ENCODE measurements at regions not wholly inside any gene's neighbourhood (a gene's known extent, or its start where the extent isn't known, plus 50 kb on each side); places are given as distances from the start of the nearest gene placed in this dataset.

DNA sequence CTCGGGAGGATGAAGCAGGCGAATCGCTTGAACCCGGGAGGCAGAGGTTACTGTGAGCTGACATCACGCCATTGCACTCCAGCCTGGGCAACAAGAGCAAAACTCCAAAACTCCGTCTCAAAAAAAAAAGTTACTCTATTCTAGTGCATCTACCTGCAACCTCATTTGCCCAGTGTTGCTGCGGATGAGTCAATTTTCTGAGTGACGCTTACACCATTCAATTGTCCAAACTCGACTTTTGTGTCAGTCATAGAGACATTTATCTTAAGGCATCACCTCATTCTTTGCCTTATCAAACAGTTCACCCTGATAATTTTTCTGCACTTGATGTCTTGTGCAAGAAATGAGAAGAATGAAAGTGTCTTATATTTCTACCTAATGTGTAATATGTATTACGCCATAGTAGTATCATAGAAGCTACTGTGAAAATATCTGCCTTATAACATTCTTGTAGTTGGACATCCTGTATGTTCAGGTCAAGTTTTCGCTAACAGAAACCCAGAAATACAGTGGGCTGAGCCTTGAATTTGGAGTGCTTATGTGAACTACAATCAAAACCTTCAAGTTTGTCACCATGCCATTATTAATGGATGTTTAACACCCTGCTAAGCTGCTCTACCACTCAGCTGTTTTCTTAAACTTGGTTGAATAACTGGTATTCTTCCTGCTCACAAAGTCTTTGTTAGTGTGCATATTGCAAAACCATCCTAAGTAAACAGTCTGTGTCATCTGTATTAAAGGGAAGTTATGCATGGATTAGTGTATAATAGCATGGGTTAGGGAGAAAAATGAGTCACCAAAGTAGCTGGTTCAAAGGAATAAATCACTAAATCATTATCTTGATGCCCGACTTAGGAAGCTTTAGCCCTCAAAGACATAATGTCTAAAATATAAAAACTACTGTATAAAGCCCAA, 531.0 kb upstream of the NR2F2 start:
- DNase-seq (ENCODE audit: low read depth, low spot score): no peak

- no peak for DNase-seq (ENCODE audit: low read depth, low spot score)
These were observed 526.0 kb upstream of the NR2F2 start for GRCh38 chr15:95804484-95804883.

DNA sequence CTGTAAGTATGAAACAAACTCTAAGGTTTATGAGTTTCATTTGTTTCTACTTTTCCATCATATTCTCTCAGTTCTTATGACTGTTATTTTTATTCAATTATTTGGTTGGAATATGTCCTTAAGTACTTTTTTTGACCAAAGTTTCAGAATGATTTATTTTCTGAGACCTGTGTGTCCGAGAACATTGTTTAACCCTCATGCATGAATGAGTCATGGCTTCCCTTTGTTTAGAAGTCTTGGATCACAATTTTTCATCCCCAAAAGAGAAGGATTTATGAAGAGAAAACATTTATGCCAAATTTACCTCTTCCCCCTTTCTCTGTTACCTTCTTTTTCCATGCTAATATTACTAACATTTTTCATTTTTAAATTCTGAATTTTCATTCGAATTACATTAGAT, 518.0 kb upstream of the NR2F2 start:
- DNase-seq (ENCODE audit: low read depth, low spot score): no peak

DNA sequence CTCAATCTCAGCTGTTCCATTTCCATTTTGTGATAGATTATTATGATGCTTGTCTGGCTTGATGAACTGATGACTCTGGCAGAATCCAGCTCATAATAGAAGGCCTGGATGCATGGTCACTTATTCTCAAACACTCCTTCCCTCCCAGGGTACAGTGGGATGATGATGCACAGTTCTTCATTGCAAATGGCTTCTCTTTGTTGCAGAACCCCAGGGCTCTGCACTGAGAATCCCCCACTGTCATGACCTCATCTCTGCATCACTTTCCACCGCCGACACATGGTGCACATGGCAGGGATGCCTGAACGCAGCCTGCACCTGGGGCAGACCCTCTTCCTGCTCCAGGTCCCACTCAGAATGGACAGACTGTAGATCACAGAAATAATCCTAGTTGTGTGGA, 515.6 kb upstream of the NR2F2 start:
- no peak for DNase-seq (ENCODE audit: low read depth, low spot score)

- DNase-seq (ENCODE audit: low read depth, low spot score): no peak
These were observed 513.9 kb upstream of the NR2F2 start for GRCh38 chr15:95816591-95816990.

DNA sequence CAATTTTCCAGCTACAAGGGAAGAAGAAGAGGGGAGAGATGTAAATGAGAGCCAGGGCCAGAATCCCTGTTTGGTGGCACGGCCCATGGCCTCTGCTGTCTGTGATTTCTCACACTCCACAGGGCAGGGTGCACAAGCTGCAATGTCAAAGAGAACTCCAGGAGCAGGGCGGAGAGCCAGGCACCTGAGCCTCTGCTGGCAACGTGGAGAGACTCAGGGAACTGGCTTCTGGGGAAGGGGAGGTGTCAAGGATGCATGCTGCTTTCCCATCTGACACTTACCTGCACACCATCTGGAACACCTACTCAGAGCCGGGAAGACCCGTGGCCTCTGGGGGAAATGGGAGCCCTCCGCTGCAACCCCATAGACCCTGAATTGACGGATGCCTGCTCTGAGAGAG, 507.5 kb upstream of the NR2F2 start:
- no peak for DNase-seq (ENCODE audit: low read depth, low spot score)

- DNase-seq (ENCODE audit: low read depth, low spot score): no peak
These were observed 505.3 kb upstream of the NR2F2 start for GRCh38 chr15:95825208-95825607.

DNA sequence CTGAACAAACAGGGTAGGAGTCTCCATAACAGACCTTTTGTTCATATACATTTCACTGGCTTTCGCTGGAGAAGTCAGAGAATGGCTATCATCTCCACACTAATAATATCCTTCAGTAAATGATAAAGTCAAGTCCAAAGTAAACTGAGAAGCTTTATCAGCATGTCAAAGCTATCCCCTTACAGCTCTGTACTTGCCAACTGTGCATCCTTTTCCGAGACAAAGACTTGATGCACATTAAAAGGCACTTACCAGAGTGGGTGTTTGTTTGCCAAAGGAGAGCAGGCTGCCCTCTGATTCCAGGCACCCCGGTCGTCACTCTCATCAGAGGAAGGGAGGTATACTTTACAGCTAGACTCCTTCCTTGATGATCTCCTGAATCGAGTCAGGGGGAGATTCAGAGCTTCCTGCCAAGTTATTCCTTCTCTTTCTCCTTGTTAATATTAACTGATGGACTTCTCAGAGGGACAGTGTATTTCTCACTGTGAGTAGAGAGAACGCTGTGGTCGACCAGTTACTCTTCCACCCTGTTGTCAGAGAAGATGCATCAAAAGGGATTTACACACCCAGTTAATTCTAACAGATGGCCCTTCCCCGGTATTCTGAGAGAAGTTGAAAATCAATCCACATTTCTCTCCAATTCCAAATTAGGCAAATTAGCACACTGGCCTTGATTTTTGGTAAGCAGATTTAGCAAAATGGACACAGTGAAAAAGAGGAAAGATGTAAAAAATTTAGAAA, 504.7 kb upstream of the NR2F2 start:
- no peak for DNase-seq (ENCODE audit: low read depth, low spot score)

- DNase-seq (ENCODE audit: low read depth, low spot score): no peak
These were observed 503.9 kb upstream of the NR2F2 start for GRCh38 chr15:95826412-95827195.

GRCh38 chr15:95829062-95829461, 501.4 kb upstream of the NR2F2 start:
- DNase-seq (ENCODE audit: low read depth, low spot score): no peak

GRCh38 chr15:95830281-95830680, 500.2 kb upstream of the NR2F2 start:
- DNase-seq (ENCODE audit: low read depth, low spot score): no peak

DNA sequence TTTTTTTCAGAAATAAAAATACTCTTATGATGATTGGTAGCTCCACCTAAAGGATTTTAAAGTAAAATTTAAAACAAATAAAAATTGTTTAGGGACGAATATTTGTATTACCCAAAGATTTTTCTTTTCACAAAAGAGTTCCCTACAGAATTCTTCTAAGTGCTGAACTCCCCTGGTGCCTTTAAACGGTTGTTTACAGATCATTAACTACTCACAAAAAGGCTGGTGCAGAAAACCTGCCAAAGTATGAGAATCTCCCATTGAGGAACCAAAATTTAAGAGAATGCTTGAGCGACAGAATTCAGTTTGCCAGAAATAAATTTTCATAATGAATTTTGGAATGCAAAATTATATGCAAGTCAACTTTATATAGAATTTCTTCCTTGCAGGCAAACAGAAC, 497.8 kb upstream of the NR2F2 start:
- DNase-seq (ENCODE audit: low read depth, low spot score): no peak

DNA sequence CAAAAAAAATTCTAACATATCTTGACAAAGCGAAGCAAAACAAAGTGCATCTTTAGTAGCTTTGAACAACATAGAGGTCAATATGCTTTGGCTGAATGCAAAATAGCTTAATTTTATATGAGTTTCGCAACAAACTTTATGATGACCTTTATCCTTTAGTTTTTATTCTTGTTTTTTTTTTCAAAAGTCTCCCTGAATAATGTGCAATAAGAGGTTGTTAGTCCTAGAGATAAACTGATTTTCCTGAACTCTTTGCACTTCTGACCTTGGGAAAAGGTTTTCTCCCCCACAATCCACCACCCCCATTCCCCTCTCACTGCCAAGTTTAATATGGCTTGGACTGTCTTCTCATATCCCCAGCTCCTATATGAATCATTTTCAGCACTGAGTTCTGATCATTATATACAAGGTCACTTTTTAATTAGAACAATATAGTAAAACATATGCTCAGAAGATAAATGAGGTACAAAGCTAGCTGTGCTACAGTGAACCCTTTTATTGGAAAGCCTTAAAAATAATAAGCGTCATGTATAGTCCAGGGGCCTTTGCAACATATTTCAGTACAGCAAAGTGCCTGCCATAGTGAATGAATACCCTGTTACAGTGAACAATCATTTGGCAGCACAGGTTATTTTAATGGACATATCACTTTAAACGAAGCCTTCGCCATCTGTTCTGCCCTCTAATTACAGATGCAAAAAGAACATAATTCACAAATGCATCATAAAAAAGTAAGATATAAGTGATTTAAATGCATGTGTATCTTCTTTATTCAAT, 496.3 kb upstream of the NR2F2 start:
- no peak for DNase-seq (ENCODE audit: low read depth, low spot score)

DNA sequence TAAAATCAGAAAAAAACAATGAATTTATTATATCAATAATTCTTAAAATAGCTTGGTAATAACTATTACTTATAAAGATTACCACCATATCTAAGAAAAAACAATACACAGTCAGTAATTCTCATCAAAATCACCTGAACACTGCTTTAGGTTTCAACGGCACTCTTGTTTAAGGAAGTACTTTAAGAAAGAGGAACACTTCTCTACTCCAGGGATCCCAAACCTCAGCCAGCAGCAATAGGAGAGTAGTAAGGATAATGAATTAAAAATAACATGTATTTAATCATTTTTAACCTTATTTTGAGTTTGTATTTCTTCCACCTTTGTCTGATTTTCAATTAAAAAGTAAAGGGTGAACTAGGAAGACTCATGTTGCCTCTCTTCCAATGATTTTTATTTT, 494.0 kb upstream of the NR2F2 start:
- no peak for DNase-seq (ENCODE audit: low read depth, low spot score)

- no peak for DNase-seq (ENCODE audit: low read depth, low spot score)
These were observed 493.0 kb upstream of the NR2F2 start for GRCh38 chr15:95837341-95838004.

GRCh38 chr15:95839367-95839782, 491.1 kb upstream of the NR2F2 start:
- no peak for DNase-seq (ENCODE audit: low read depth, low spot score)

GRCh38 chr15:95840004-95840403, 490.5 kb upstream of the NR2F2 start:
- DNase-seq (ENCODE audit: low read depth, low spot score): no peak

DNA sequence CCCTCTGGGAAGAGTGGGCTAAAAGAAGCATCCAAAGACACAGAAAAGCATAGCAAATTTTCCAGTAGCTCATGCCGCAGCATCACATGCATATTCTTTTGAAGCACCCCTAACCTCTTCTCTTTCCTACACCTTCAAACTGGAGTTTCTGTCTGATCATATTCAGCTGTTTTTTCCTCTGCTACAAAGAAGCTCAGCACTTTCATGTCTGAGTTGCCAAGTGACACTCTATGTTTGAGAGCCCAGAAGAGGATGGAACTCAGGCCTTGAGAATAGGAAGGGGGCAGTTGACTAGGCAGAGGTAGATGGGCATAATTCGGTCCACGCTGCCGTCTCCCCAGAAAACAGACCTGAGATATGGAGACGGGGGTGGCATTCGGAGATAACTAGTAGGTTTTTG, 489.6 kb upstream of the NR2F2 start:
- no peak for DNase-seq (ENCODE audit: low read depth, low spot score)

- no peak for DNase-seq (ENCODE audit: low read depth, low spot score)
These were observed 487.9 kb upstream of the NR2F2 start for GRCh38 chr15:95842576-95842975.

- no peak for DNase-seq (ENCODE audit: low read depth, low spot score)
These were observed 487.1 kb upstream of the NR2F2 start for GRCh38 chr15:95843241-95843910.
